HK-2 (cell line): ENCODE measurements at regions not wholly inside any gene's neighbourhood (a gene's known extent, or its start where the extent isn't known, plus 50 kb on each side); places are given as distances from the start of the nearest gene placed in this dataset.

Experiments used
- DNase-seq: peaks from one replicate; pipeline ENCODE4 v3.0.0-alpha.2; 2018; ENCODE audit not compliant: unreplicated experiment

- DNase-seq, result no peak
Observed at GRCh38 chr20:7773511-7773910, 166.7 kb downstream of the HAO1 start.

GRCh38 chr20:7775072-7775471, 165.2 kb downstream of the HAO1 start:
- no peak for DNase-seq

- no peak for DNase-seq
Observed at GRCh38 chr20:7776148-7776547, 164.1 kb downstream of the HAO1 start.

GRCh38 chr20:7790189-7790588, 150.1 kb downstream of the HAO1 start:
- no peak for DNase-seq

- DNase-seq, result no peak
Observed at GRCh38 chr20:7792150-7792869, 147.9 kb downstream of the HAO1 start.

- no peak for DNase-seq
Observed at GRCh38 chr20:7798176-7798575, 142.1 kb downstream of the HAO1 start.

- DNase-seq, result no peak
Observed at GRCh38 chr20:7799862-7800261, 140.4 kb downstream of the HAO1 start.

- DNase-seq, result peak; percentile 41
Observed at GRCh38 chr20:7803411-7804151, 136.7 kb downstream of the HAO1 start.

GRCh38 chr20:7806831-7807230, 133.4 kb downstream of the HAO1 start:
- no peak for DNase-seq

- no peak for DNase-seq
Observed at GRCh38 chr20:7817286-7817685, 123.0 kb downstream of the HAO1 start.

- no peak for DNase-seq
Observed at GRCh38 chr20:7818477-7818876, 121.8 kb downstream of the HAO1 start.

GRCh38 chr20:7820897-7821296, 119.4 kb downstream of the HAO1 start:
- DNase-seq, result no peak

- DNase-seq, result no peak
Observed at GRCh38 chr20:7822772-7823171, 117.5 kb downstream of the HAO1 start.

- no peak for DNase-seq
Observed at GRCh38 chr20:7828437-7828836, 111.8 kb downstream of the HAO1 start.

- no peak for DNase-seq
Observed at GRCh38 chr20:7829031-7829430, 111.2 kb downstream of the HAO1 start.

- no peak for DNase-seq
Observed at GRCh38 chr20:7829776-7830175, 110.5 kb downstream of the HAO1 start.
